ENCODE measurements at regions not wholly inside any gene's neighbourhood (a gene's known extent, or its start where the extent isn't known, plus 50 kb on each side); places are given as distances from the start of the nearest gene placed in this dataset.

DNA sequence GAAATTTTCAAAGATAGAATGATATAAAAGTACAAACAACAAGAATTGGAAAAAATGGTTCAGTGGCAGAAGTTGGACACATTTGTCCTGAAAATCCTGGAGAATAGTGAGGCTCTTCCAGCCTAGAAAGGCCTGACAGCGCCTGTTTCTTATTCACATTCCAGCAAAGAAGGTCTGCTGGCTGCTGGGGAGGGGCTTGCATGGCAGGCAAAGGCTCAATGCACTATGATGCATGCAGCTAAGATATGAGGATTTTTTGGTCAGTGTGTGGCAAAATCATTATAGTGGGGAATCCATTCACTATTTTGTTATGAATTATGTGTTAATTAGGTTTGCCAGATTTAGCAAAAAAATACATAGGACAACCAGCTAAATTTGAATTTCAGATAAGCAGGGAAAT, 243.9 kb upstream of the SLC30A5 start:
- TF ChIP-seq, protein P1, sequence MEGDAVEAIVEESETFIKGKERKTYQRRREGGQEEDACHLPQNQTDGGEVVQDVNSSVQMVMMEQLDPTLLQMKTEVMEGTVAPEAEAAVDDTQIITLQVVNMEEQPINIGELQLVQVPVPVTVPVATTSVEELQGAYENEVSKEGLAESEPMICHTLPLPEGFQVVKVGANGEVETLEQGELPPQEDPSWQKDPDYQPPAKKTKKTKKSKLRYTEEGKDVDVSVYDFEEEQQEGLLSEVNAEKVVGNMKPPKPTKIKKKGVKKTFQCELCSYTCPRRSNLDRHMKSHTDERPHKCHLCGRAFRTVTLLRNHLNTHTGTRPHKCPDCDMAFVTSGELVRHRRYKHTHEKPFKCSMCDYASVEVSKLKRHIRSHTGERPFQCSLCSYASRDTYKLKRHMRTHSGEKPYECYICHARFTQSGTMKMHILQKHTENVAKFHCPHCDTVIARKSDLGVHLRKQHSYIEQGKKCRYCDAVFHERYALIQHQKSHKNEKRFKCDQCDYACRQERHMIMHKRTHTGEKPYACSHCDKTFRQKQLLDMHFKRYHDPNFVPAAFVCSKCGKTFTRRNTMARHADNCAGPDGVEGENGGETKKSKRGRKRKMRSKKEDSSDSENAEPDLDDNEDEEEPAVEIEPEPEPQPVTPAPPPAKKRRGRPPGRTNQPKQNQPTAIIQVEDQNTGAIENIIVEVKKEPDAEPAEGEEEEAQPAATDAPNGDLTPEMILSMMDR (IDR thresholded peaks at IDR 0.05), result no peak
- TF ChIP-seq EZH2 (IDR thresholded peaks at IDR 0.05), result no peak
- TF ChIP-seq EZH2phosphoT487 (IDR thresholded peaks at IDR 0.05), result no peak

Data from neural progenitor cell (in vitro differentiated cells).